RPMI8226 (cell line): ENCODE measurements at regions not wholly inside any gene's neighbourhood (a gene's known extent, or its start where the extent isn't known, plus 50 kb on each side); places are given as distances from the start of the nearest gene placed in this dataset.
A peak's percentile ranks its signal among the peaks of the same experiment; 100 is the strongest.
"Not testable (repeated sequence)": the region's sequence is repeated elsewhere in the genome, so short reads cannot be mapped to it uniquely, and the experiment has no call there.

Experiments
- DNase-seq: peaks from one replicate; pipeline ENCODE4 v3.0.0-alpha.2; 2015

DNA sequence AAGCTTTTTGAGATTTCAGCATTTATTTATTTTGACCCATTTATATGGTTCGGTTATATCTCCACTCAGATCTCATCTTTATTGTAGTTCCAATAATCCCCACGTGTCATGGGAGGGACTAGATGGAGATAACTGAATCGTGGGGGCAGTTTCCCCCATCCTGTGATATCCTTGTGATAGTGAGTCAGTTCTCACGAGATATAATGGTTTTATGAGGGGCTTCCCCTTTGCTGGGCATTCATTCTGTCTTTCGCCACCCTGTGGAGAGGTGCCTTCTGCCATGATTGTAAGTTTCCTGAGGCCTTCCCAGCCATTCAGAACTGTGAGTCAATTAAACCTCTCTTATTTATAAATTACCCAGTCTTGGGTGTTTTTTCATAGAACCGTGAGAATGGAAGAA, 96.5 kb upstream of the PCSK1 start:
- no peak for DNase-seq

DNA sequence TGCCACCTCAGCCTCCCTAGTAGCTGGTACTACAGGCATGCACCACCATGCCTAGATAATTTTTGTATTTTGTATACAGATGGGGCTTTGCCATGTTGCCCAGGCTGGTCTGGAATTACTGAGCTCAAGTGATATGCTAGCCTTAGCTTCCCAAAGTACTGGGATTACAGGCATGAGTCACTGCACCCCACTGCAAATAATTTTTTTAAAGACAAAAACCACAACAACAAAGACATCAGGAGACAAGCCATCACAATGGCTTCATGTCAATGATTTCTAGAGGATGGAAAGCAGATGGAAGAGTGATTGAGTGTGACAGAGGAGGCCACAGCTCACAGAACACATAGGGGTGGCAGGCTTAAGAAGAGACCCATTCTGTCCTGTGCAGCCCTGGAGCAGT, 97.9 kb upstream of the PCSK1 start:
- no peak for DNase-seq

DNA sequence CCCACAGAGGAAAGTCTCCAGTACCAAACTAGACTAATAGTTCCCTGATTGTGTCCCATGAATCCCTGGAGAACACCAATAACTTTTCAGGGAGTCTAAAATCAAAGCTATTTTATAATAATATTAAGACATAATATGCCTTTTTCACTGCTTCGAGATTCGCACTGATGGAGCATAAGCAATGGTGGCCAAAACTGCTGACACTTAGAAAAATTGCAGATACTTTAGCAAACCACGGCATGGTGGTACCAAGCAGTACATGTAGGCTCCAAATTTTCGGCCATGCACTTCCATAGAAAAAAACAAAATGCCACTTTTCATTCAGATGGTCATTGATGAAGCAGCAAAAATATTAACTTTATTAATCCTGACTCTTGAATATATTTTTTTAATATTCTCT, 100.3 kb upstream of the PCSK1 start:
- no peak for DNase-seq

DNA sequence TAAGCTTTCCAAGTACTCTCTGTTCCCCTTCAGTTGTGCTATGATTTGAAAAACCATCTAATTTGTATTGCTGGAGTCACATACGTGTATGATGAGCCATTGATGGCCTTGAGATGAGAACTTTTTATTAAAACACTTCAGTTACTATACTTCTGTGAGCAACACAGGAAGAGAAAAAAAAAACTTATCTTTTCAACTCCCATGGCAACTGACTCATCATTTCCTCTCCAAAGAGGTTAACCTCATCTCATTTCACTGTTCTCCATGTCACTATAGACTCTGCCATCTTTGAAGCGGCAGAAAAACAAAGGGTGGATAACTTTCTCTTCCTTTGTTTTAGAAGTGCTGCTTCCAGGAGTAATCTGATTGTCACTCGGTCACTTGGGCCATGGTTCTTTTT, 104.3 kb upstream of the PCSK1 start:
- no peak for DNase-seq

DNA sequence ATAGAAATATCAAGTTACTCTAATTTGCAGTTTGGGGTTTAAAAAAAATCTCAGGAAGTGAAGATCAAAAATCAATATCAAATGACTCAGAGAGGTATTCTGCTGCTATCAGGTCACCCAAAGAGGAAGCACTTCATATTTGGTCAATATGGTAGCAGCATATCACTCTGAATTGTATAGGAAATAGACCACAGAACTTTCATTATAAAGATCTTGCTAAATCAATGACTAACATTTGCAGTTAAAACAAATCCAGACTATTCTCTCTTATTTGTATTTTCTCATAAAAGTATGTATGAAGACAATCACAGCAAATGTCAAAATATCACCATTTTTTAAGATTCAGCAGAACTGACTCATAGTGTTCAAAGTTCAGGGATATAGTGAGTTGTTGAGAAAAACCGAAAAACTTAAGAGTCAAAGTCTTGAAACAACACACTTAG, 105.8 kb upstream of the PCSK1 start:
- DNase-seq, result no peak

DNA sequence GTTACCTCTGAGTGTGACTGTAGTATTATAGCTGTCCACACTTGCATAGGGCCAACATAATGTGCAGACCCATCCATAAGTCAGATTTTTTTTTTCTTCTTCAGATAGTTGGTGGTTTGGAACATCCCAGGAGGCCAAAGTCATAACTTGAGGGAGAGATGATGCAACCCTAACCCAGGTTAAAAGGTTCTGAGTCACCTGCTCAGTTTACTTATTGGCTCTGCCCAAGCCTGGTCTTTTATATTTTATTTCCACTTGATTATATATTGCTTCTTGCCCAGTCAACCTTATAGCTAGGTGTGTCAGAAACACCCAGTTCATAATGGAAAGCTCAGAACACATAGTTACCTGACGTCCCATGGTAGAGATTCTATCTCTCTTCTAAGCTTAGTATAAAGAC, 113.1 kb upstream of the PCSK1 start:
- no peak for DNase-seq

DNA sequence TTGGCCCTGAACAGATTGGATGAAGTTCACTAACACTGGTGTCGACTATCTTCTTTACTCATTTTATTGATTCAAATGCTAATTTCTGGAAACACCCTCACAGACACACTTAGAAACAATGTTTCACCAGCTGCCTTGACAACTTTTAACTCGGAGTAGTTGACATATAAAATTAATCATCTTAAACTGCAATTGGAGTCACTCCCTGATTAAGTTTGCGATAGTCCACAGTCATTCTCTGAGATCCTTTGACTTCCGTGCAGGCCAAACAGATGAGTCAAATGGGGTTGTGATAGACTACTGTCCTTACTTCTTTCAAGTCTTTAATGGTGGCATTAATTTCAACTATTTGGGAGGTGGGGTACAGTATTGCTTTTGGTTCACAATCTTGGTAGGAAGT, 114.4 kb upstream of the PCSK1 start:
- no peak for DNase-seq

DNA sequence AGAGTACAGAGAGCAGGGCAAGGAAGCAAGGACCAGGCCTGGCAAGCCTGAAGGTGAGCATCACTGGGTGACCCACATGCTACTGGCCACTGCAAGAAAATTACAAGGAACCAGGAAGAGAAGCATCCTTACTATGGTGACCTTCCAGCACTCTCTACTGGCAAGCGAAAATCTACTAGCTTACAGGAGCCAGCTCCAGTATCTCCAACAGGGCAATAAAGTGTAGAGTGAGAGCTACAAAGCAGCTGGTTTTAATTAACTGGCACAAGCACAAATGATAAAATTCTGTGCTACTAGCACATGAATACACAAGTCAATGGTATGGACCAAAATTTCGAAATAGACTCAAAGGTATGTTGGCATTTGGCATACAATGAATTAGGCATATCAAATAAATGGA, 113.3 kb upstream of the CAST start:
- DNase-seq, result no peak

DNA sequence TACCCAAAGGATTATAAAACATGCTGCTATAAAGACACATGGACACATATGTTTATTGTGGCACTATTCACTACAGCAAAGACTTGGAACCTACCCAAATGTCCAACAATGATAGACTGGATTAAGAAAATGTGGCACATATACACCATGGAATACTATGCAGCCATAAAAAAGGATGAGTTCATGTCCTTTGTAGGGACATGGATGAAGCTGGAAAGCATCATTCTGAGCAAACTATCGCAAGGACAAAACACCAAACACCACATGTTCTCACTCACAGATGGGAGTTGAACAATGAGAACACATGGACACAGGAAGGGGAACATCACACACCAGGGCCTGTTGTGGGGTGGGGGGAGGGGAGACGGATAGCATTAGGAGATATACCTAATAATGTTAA, 101.3 kb upstream of the CAST start:
- not testable (repeated sequence) for DNase-seq

DNA sequence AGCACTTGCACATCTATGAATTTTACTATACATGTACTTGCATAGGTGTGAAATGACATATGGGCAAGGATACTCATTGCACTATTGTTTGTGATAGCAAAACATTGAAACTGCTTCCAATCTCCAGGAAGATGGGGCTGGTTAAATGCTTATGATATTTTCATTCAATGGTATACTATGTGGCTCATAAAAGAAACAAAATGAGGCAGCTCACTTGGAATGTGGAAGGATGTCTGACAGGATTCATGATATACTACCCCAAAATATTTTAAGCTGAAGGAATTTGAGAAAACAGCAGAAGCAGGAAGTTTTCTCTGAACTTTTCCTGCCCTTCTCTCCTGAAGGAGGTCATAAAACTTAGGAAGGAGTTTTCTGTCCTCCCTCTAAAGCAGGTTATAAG, 99.6 kb upstream of the CAST start:
- DNase-seq, result no peak

DNA sequence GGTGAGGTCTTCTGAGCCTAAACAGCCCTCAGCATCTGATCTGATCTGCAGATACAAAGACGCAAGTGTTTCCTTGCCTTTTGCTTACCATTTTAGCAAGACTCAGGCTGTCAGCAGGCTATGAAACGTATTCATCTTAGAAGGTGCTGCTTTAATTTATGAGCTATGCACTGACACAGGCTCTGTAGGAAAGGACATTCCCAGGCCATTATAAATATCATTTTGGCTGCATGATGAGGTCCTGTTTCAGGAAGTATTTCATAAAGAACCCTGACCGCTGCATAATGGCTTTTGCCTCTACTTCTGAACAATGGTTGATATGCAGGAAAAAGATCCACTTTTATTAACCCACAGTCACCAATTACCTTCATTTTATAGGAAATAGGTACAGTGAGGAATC, 98.4 kb upstream of the CAST start:
- no peak for DNase-seq

DNA sequence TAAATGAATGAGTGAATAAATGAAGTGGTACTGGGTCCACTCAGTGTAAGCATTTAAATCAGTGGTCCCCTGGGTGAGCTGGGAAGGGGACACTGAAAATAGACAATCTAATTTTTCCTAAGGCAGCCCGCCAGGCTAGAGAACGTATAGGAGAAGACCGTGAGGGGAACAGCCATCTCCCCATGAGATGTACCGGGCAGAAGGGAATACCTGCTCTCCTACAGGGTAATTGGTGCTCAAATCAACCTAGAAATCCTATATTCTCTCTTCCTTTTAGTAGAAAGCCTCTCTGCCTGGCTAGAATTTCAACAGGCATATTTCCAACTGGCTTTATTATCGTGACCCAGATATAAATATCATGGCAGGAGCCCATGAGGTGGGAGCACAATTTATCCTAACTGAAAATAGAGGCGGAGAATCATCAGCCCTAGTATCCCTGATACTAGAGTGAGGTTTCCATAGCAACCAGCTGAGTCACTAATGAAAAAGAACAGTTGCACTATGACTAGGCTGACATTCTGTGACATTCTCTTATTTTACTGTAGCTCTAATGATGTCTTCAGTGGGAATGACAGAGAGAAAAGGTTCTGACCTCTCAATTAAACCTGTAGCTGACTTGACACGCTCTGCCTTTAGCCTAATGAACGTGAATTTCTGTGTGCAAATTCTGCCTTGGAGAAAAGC, 96.5 kb upstream of the CAST start:
- peak; percentile 18 for DNase-seq

DNA sequence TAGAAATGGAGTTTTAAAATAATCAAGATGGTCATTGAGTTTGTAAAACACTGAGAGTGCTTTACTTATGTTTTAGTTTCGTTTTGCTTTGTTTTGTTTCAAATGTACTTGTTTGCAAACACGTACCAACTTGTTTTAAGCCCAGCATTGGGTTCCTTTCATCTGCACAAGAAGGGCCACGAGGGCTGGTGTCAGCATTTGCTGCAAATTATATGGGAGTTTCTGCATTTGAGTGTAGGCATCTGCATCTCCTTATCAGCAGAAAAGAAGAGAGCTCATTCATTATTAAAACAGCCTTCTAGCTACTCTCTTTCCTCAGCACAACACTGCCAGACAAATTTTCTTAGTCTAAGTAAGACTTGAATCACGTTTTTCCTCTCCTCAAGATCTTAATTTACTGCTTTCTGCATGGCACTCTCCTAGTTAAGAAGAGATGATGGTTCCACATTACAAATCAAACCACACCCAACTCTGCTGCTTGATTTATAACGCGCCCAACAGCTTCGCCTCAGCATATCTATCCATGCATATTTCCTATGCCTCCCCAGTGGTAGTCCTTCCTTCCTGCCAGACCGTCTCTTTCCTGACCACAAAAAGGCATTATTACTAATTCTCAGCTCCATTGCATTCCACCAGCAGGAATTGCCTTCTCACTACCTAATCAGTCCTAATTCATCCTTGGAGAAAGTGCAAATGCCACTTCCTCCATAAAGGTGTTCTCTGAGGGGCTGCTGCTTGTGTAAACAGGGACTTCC, 95.2 kb upstream of the CAST start:
- no peak for DNase-seq

DNA sequence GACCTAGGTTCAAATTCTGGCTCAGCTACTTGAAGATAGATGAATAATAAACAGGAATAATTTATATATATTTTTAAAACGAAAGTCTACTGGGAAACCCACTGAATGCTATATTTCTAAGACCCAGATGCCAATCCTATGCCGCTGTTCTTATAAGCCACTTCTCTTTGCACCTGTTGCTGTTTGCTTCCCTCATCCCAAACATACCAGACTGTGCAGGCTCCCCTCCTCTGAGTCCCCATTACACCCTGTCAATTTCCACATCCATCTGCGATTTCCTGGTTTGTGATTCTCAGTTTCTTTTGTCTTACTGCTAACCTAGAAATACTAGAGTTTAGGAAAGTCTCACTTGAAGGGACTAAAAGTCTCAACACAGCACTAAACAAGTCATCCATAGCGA, 92.8 kb upstream of the CAST start:
- no peak for DNase-seq

DNA sequence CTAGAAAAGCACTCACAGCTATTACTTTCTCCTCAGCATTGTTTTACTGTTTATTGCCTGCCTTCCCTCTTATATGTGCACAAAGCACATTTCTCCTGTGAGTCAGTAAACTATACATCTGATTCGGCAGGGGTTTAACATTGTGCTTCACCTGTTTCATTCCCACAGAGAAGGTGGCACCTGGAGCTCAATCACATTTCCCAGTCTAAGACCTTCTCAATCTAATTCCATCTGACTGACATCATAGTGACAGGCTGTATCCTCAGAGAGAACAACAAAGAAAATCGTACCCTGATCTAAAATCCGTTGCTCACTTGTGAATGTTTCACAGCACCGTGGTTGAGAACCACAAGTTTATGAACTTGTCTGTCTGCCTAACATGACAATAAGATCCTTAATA, 92.4 kb upstream of the CAST start:
- DNase-seq, result no peak

DNA sequence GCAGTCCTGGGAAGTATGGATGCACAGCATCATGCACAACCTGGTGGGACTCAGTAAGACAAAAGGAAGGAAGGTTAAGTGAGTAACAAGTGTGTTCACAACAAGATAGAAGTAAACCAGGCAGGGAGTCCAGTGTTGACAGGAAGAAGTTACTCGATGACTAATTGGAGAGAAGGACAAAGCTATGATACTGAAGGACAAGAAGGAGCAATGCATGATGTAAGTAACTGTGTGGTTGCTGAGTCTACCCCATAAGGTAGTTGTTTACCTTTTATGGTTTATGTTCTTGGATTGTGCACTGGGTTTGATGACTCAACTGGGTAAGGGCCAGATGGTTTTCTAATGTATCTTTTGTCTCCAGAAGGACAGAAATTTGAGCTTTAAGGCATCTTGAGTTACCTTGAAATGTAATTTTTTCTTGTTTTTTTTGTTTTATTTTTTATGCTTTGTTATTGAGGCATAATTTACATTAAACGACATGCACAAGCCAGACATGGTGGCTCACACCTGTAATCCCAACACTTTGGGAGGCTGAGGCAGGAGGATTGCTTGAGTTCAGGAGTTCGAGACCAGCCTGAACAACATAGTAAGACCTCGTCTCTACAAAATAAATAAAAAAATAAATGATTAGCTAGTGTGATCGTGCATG, 89.2 kb upstream of the CAST start:
- no peak for DNase-seq

DNA sequence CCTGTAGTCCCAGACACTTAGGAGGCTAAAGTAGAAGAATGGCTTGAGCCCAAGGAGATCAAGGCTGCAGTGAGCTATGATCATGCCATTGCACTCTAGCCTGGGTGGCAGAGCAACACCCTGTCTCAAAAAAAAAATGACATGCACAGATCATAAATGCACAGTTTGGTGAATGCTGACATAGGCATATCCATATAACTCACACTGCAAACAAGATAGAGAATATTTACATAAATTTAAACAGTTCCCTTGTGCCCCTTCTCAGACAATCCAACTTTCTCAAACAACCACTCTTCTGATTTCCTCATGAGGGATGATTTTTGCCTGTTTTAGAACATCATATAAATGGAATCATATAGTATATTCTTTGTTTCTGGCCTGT, 88.7 kb upstream of the CAST start:
- DNase-seq, result no peak

DNA sequence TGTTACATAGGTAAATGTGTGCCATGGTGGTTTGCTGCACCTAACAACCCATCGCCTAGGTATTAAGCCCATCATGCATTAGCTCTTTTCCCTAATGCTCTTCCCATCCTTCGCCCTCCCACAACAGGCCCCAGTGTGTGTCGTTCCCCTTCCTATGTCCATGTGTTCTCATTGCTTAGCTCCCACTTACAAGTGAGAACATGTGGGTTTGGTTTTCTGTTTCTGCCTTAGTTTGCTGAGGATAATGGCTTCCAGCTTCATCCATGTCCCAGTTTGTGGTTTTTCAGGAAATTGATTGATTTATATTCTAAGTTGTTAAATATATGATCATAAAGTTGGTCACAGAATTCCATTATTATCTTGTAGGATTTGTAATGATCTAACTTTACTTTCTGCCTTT, 85.3 kb upstream of the CAST start:
- no peak for DNase-seq

DNA sequence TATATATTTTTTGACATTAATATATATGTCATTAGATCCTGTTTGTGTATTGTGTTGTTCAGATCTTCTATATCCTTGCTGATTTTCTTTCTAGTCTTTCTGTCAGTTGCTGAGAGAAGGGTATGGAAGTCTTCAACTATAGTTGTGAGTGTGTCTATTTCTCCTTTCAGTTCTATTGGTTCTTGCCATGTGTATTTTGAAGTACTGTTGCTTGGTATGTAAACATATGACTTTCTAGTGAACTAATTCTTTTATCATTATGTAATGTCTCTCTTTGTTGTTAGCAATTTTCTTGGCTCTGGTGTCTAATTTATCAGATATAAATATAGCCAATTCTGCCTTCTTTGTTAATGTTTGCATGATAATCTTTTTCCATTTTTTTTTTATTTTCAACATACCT, 84.3 kb upstream of the CAST start:
- DNase-seq, result no peak

DNA sequence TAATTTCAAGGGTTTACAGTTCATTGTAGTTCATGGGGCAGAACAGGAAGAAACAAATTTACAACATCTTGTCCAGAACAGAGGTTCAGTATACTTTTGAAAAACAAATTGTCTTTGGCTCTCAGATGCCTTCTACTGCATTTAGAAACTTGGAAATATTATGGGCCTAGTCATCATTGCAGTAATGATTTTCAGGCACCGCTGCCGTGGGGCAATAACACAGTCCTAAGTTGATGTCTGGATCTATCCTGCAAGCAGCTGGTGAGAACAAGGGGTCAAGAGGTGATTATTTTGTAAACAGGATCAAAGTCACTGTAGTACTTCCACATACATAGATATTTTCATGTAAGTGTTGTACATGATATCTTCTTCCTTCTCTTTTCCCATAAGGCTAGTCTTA, 82.5 kb upstream of the CAST start:
- no peak for DNase-seq

DNA sequence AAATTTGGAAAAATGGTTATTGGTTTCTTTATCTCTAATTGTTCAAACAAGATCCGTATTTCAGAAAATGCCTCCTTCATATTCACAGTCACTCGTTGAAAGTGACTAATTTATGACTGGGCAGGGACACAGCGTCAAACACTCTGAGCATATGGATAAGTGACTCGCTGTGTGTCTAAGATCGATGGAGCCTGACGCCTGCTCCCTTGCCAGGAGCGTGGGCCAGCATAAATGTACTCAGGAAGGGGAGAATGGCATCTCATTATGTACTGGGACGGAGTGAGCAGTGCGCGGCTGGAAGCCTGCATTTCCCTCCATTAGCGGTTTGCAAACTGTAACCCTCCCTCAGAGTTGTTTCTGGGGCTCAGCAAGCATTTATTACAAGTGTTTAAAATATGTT, 79.8 kb upstream of the CAST start:
- no peak for DNase-seq

DNA sequence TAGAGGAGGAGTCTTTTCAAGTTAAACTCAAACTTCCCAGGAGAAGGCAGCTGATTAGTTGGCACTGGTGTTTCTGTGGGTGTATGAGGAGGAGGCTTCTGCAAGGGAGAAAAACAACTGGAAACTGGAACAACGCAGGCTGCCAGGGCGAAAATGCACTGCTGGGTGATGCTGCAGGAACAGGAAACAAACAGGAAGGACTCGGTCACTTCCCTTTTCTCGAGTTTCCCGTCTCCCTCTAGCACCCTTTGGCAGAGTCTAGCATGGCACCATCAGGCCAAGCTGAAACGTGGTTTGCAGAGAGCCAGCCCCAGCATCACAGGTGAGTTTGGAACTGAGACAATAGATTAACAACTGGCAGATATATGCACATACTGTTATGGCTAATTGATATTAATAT, 77.5 kb upstream of the CAST start:
- no peak for DNase-seq

DNA sequence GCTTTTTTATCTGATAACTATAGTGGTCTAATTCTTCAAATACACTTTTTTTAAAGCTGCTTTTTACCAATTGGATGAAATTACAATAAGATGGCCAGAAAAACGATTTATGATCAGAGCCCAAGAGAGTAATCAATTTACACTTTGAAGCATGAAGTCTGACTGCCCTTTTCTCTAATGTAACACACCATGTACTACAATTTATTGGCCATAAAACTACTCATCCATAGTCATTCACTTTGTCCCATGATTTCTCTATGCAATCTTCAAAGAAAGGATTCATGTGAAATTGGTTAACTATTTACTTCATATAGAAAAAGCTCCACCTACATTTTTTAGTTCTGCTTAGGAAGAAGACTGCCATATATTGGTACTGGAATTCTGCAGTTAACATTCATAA, 73.6 kb upstream of the CAST start:
- no peak for DNase-seq

DNA sequence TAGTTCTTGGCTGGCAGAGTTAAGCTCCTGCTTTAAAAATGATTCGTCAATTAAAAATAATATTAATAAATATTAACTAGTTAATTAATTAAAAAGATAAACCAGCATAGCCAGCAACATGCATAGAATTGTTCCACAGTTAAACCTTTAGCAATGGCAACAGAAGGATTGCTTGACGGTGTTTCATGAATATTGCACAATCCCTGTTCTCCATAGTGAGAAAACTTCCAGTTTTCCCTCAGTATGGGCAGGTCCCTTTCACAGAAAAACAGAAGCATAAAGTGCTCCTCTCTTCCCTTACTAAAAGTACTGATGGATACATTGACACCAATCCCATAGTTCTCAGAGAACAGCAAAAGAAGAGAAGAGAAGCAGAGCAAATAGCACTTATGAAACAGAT, 71.4 kb upstream of the CAST start:
- no peak for DNase-seq
